ENCODE measurements at regions not wholly inside any gene's neighbourhood (a gene's known extent, or its start where the extent isn't known, plus 50 kb on each side); places are given as distances from the start of the nearest gene placed in this dataset.

DNA sequence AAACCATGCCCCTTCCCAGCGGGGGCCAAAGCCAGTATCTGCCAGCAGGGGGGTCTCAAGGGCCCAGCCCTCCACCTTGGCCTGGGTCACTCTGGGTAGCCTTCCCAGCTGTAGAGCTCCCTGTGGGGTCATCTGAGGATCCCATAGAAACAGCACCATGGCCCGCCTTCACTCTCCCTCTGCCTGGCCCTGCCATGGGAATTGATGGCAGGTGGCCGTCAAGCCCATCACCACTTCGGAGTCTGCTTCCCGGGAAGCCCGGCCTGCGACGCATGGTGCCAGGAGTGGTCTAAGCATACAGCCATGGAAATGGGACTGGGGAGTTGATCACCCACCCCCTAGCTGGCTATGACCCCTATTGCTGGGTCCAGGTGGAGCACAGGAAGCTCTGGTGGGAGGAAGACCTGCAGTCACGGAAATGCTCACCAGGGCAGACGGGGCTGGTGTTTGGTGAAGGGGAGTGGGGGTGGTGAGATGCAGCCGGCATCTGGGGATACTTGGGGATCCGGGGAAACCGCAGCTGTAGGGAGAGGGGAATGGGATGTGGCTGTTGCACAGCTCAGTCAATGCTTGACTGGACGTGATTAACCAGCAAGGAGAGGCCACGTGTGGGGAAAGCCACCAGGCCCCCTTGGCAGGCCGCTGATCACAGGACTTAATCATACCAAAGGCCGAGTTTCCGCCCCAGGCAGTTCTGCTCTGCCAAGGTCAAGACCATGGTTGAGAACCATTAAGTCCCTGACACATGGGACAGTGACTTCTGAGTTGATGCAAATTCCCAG, 52.2 kb upstream of the DIO3 start:
- H3K36me3 ChIP-seq (ENCODE audit: control insufficient read depth in 2 of 2, extremely low read depth in 1 of 2, insufficient read depth in 2 of 2, low read length in 2 of 2), result no peaks in the 10 kb centered on the region
- POLR2A ChIA-PET, result no interaction called here
- no peak overlapping the region for H3K27ac ChIP-seq (ENCODE audit: insufficient read depth, low read depth, low read length)
- DNase-seq (ENCODE audit: low read depth, low spot score) (no peak), FAIRE-seq (no peak)
- H3K9me1 ChIP-seq (replicated peaks; ENCODE audit: control insufficient read depth, extremely low read depth, insufficient read depth, low read length), result no peaks in the 10 kb centered on the region
- H3K4me2 ChIP-seq (ENCODE audit: insufficient read depth, low read length), result no peak overlapping the region
- TF ChIP-seq, protein P1, sequence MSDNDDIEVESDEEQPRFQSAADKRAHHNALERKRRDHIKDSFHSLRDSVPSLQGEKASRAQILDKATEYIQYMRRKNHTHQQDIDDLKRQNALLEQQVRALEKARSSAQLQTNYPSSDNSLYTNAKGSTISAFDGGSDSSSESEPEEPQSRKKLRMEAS (IDR thresholded peaks at IDR 0.05; ENCODE audit: insufficient read depth, insufficient read length), result no peak
- TF ChIP-seq MYC (IDR thresholded peaks at IDR 0.05; ENCODE audit: low read depth, low read length) (no peak), POLR2AphosphoS5 (IDR thresholded peaks at IDR 0.05; ENCODE audit: insufficient read depth, low read depth, low read length) (no peak), POLR2A (IDR thresholded peaks at IDR 0.05; ENCODE audit: low read depth, low read length) (no peak), EZH2 (IDR thresholded peaks at IDR 0.05; ENCODE audit: borderline replicate concordance, low read depth, low read length, severe bottlenecking) (no peak), FOS (IDR thresholded peaks at IDR 0.05; ENCODE audit: borderline replicate concordance, insufficient read depth, low read length) (no peak), GATA2 (IDR thresholded peaks at IDR 0.05; ENCODE audit: insufficient read depth, insufficient read length, low read depth, low read length) (no peak), JUN (IDR thresholded peaks at IDR 0.05; ENCODE audit: borderline replicate concordance, insufficient read depth, insufficient read length, low read depth) (no peak)
- TF ChIP-seq, protein P2, sequence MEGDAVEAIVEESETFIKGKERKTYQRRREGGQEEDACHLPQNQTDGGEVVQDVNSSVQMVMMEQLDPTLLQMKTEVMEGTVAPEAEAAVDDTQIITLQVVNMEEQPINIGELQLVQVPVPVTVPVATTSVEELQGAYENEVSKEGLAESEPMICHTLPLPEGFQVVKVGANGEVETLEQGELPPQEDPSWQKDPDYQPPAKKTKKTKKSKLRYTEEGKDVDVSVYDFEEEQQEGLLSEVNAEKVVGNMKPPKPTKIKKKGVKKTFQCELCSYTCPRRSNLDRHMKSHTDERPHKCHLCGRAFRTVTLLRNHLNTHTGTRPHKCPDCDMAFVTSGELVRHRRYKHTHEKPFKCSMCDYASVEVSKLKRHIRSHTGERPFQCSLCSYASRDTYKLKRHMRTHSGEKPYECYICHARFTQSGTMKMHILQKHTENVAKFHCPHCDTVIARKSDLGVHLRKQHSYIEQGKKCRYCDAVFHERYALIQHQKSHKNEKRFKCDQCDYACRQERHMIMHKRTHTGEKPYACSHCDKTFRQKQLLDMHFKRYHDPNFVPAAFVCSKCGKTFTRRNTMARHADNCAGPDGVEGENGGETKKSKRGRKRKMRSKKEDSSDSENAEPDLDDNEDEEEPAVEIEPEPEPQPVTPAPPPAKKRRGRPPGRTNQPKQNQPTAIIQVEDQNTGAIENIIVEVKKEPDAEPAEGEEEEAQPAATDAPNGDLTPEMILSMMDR (IDR thresholded peaks at IDR 0.05; ENCODE audit: extremely low read depth in 1 of 2, insufficient read depth in 1 of 2, low read depth in 1 of 2, low read length in 2 of 2), result no peak
- no peaks in the 10 kb centered on the region for H3K4me1 ChIP-seq (ENCODE audit: control insufficient read depth, extremely low read depth, insufficient read depth, low read length)
- H4K20me1 ChIP-seq (replicated peaks; ENCODE audit: control insufficient read depth, extremely low read depth, insufficient read depth, low read length), result no peaks in the 10 kb centered on the region
- H2AFZ ChIP-seq (ENCODE audit: low read depth, low read length), result no peak overlapping the region
- H3K9me3 ChIP-seq (replicated peaks; ENCODE audit: control insufficient read depth, insufficient read depth, low read length), result no peaks in the 10 kb centered on the region
- CTCF ChIA-PET, result no interaction called here
- intact Hi-C loops (cut with micrococcal nuclease) (no loop called here), dilution Hi-C loops (cut with MboI; ENCODE audit: extremely low pct_ligation_motif_present, low sequenced_read_pairs) (no loop called here)
- H3K27me3 ChIP-seq (ENCODE audit: control insufficient read depth in 2 of 2, insufficient read depth in 2 of 2, low read length in 2 of 2), result no peaks in the 10 kb centered on the region
- BruUV-seq (replicated peaks), result no TSS peak
- H3K4me3 ChIP-seq (replicated peaks in 1 of 3; ENCODE audit: insufficient read depth in 1 of 3, low read depth in 1 of 3, low read length in 3 of 3), result no peak overlapping the region
- no peaks in the 10 kb centered on the region for H3K79me2 ChIP-seq (ENCODE audit: control insufficient read depth, insufficient read depth, low read length)
- H3K9ac ChIP-seq (replicated peaks; ENCODE audit: extremely low read depth, insufficient read depth, low read length), result no peak overlapping the region

All from endothelial cell of umbilical vein (primary cell).